ENCODE measurements at regions not wholly inside any gene's neighbourhood (a gene's known extent, or its start where the extent isn't known, plus 50 kb on each side); places are given as distances from the start of the nearest gene placed in this dataset.

- TF ChIP-seq CTCF (IDR thresholded peaks at IDR 0.05; ENCODE audit: insufficient read depth, low read length) (no peak), REST (IDR thresholded peaks at IDR 0.05; ENCODE audit: insufficient replicate concordance, low read depth) (no peak), GABPA (IDR thresholded peaks at IDR 0.05; ENCODE audit: low read depth) (no peak), POLR2AphosphoS5 (IDR thresholded peaks at IDR 0.05; ENCODE audit: low read depth) (no peak), SPI1 (IDR thresholded peaks at IDR 0.05; ENCODE audit: borderline replicate concordance, low read depth) (no peak)
- DNase-seq (ENCODE audit: low read depth in 1 of 2, low spot score in 1 of 2): no peak
- Histone ChIP-seq H3K27me3 (ENCODE audit: insufficient read depth, poor library complexity, severe bottlenecking) (no peaks in the 10 kb centered on the region), H3K4me3 (replicated peaks; ENCODE audit: insufficient read depth, low read length) (no peak overlapping the region), H3K27ac (replicated peaks) (no peak overlapping the region)
These were observed 66.6 kb upstream of the RND3 start for GRCh38 chr2:150554046-150554445.

GRCh38 chr2:150552041-150552820, 64.8 kb upstream of the RND3 start:
- Histone ChIP-seq H3K4me3 (replicated peaks; ENCODE audit: insufficient read depth, low read length) (no peak overlapping the region), H3K27ac (replicated peaks) (no peak overlapping the region), H3K27me3 (ENCODE audit: insufficient read depth, poor library complexity, severe bottlenecking) (no peaks in the 10 kb centered on the region)
- no peak for TF ChIP-seq CTCF (IDR thresholded peaks at IDR 0.05; ENCODE audit: insufficient read depth, low read length)
- no peak for TF ChIP-seq GABPA (IDR thresholded peaks at IDR 0.05; ENCODE audit: low read depth)
- TF ChIP-seq REST (IDR thresholded peaks at IDR 0.05; ENCODE audit: insufficient replicate concordance, low read depth): no peak
- no peak for TF ChIP-seq SPI1 (IDR thresholded peaks at IDR 0.05; ENCODE audit: borderline replicate concordance, low read depth)
- TF ChIP-seq POLR2AphosphoS5 (IDR thresholded peaks at IDR 0.05; ENCODE audit: low read depth): no peak
- no peak for DNase-seq (ENCODE audit: low read depth in 1 of 2, low spot score in 1 of 2)

- DNase-seq (ENCODE audit: low read depth in 1 of 2, low spot score in 1 of 2): no peak
- Histone ChIP-seq H3K4me3 (replicated peaks; ENCODE audit: insufficient read depth, low read length) (no peak overlapping the region), H3K27ac (replicated peaks) (no peak overlapping the region), H3K27me3 (ENCODE audit: insufficient read depth, poor library complexity, severe bottlenecking) (no peaks in the 10 kb centered on the region)
- TF ChIP-seq SPI1 (IDR thresholded peaks at IDR 0.05; ENCODE audit: borderline replicate concordance, low read depth) (no peak), CTCF (IDR thresholded peaks at IDR 0.05; ENCODE audit: insufficient read depth, low read length) (no peak), POLR2AphosphoS5 (IDR thresholded peaks at IDR 0.05; ENCODE audit: low read depth) (no peak), REST (IDR thresholded peaks at IDR 0.05; ENCODE audit: insufficient replicate concordance, low read depth) (no peak), GABPA (IDR thresholded peaks at IDR 0.05; ENCODE audit: low read depth) (no peak)
These were observed 61.9 kb upstream of the RND3 start for GRCh38 chr2:150549381-150549780.
